Muscle of leg (tissue), 3 donors: ENCODE measurements at regions not wholly inside any gene's neighbourhood (a gene's known extent, or its start where the extent isn't known, plus 50 kb on each side); places are given as distances from the start of the nearest gene placed in this dataset.

Source experiments
- DNase-seq: peaks from one replicate; pipeline ENCODE4 v3.0.0; 2013
- H3K27ac ChIP-seq: one replicate; pipeline ENCODE4 v1.5.1; 2013; ENCODE audit warnings: mild to moderate bottlenecking, low read length, control low read depth
- H3K27me3 ChIP-seq: one replicate; pipeline ENCODE4 v1.6.1; 2013; ENCODE audit warnings: low read length; ENCODE audit not compliant: control insufficient read depth, insufficient read depth
- H3K36me3 ChIP-seq: one replicate; pipeline ENCODE4 v1.6.1; 2013; ENCODE audit warnings: low read length; ENCODE audit not compliant: control insufficient read depth, insufficient read depth
- H3K4me1 ChIP-seq: one replicate; pipeline ENCODE4 v1.6.1; 2013; ENCODE audit warnings: low read length; ENCODE audit not compliant: control insufficient read depth, insufficient read depth
- H3K4me3 ChIP-seq: one replicate; pipeline ENCODE4 v1.5.1; 2013; ENCODE audit warnings: low read length, control low read depth
- H3K9me3 ChIP-seq: replicated peaks from 2 replicates; pipeline ENCODE4 v1.6.1; 2013; ENCODE audit warnings: low read depth, low read length; ENCODE audit not compliant: control insufficient read depth
- WGBS: methylation state at CpG from one replicate; pipeline ENCODE4 v1.1.5; 2013; ENCODE audit warnings: missing lambda C conversion rate; ENCODE audit not compliant: insufficient coverage; 5-methylcytosine and 5-hydroxymethylcytosine counted together

- H3K27ac ChIP-seq, result no peak overlapping the region
- no peaks in the 10 kb centered on the region for H3K9me3 ChIP-seq
- H3K27me3 ChIP-seq, result no peaks in the 10 kb centered on the region
- no peak overlapping the region for H3K4me3 ChIP-seq
- WGBS, result no CpG with 5 or more reads among the region's 1 CpG
- H3K4me1 ChIP-seq, result no peaks in the 10 kb centered on the region
- H3K36me3 ChIP-seq, result no peaks in the 10 kb centered on the region
- no peak for DNase-seq
Measured at GRCh38 chr2:225104321-225104720, 62.1 kb upstream of the DOCK10 start.

- no peaks in the 10 kb centered on the region for H3K36me3 ChIP-seq
- H3K4me3 ChIP-seq, result no peak overlapping the region
- no peaks in the 10 kb centered on the region for H3K9me3 ChIP-seq
- no peak for DNase-seq
- no peaks in the 10 kb centered on the region for H3K27me3 ChIP-seq
- no peak overlapping the region for H3K27ac ChIP-seq
- WGBS, result 100% methylated on average over 1 of the region's 2 CpGs
- H3K4me1 ChIP-seq, result no peaks in the 10 kb centered on the region
Measured at GRCh38 chr2:225103737-225104141, 61.5 kb upstream of the DOCK10 start.

GRCh38 chr2:225100856-225101294 lies 58.6 kb upstream of the DOCK10 start:
- H3K4me1 ChIP-seq, result no peaks in the 10 kb centered on the region
- no peak overlapping the region for H3K4me3 ChIP-seq
- no peaks in the 10 kb centered on the region for H3K9me3 ChIP-seq
- H3K27me3 ChIP-seq, result no peaks in the 10 kb centered on the region
- H3K27ac ChIP-seq, result no peak overlapping the region
- WGBS, result no CpG with 5 or more reads among the region's 1 CpG
- H3K36me3 ChIP-seq, result no peaks in the 10 kb centered on the region
- no peak for DNase-seq

- Histone ChIP-seq H3K9me3 (no peaks in the 10 kb centered on the region), H3K4me1 (no peaks in the 10 kb centered on the region), H3K36me3 (no peaks in the 10 kb centered on the region), H3K4me3 (no peak overlapping the region), H3K27ac (no peak overlapping the region), H3K27me3 (no peaks in the 10 kb centered on the region)
- no peak for DNase-seq
- no CpG with 5 or more reads among the region's 1 CpG for WGBS
Measured at GRCh38 chr2:225100269-225100668, 58.0 kb upstream of the DOCK10 start.

GRCh38 chr2:225097035-225097434 lies 54.8 kb upstream of the DOCK10 start:
- H3K9me3 ChIP-seq, result no peaks in the 10 kb centered on the region
- H3K27me3 ChIP-seq, result no peaks in the 10 kb centered on the region
- H3K4me3 ChIP-seq, result no peak overlapping the region
- no peaks in the 10 kb centered on the region for H3K36me3 ChIP-seq
- no peaks in the 10 kb centered on the region for H3K4me1 ChIP-seq
- no peak overlapping the region for H3K27ac ChIP-seq
- WGBS, result no CpG with 5 or more reads among the region's 1 CpG
- DNase-seq, result peak; percentile 56
